GM18868 (cell line): ENCODE measurements at regions not wholly inside any gene's neighbourhood (a gene's known extent, or its start where the extent isn't known, plus 50 kb on each side); places are given as distances from the start of the nearest gene placed in this dataset.
"Not testable (repeated sequence)": the region's sequence is repeated elsewhere in the genome, so short reads cannot be mapped to it uniquely, and the experiment has no call there.

Experiments used
- ATAC-seq: cut with Tn5 transposase; IDR thresholded peaks from one replicate; pipeline ENCODE4 v1.9.1; 2021; ENCODE audit warnings: mild to moderate bottlenecking, moderate library complexity; ENCODE audit not compliant: unreplicated experiment

- ATAC-seq = not testable (repeated sequence)
These were observed 201.0 kb downstream of the POTEM start for GRCh38 chr14:19168261-19168660.

- not testable (repeated sequence) for ATAC-seq
These were observed 202.5 kb downstream of the POTEM start for GRCh38 chr14:19169561-19170362.

GRCh38 chr14:19172745-19173144, 205.5 kb downstream of the POTEM start:
- not testable (repeated sequence) for ATAC-seq

- not testable (repeated sequence) for ATAC-seq
These were observed 206.0 kb downstream of the POTEM start for GRCh38 chr14:19173188-19173587.

GRCh38 chr14:19177435-19177834, 210.2 kb downstream of the POTEM start:
- not testable (repeated sequence) for ATAC-seq

GRCh38 chr14:19180297-19180696, 213.1 kb downstream of the POTEM start:
- ATAC-seq = not testable (repeated sequence)

- ATAC-seq = not testable (repeated sequence)
These were observed 213.6 kb downstream of the POTEM start for GRCh38 chr14:19180881-19181280.

- ATAC-seq = not testable (repeated sequence)
These were observed 227.9 kb downstream of the POTEM start for GRCh38 chr14:19195146-19195545.

- ATAC-seq = not testable (repeated sequence)
These were observed 230.4 kb downstream of the POTEM start for GRCh38 chr14:19197488-19198234.

GRCh38 chr14:19198341-19198740, 231.1 kb downstream of the POTEM start:
- ATAC-seq = not testable (repeated sequence)

- ATAC-seq = not testable (repeated sequence)
These were observed 232.6 kb downstream of the POTEG start for GRCh38 chr14:19201394-19202052.

- not testable (repeated sequence) for ATAC-seq
These were observed 232.1 kb downstream of the POTEG start for GRCh38 chr14:19202053-19202442.

GRCh38 chr14:19203250-19203972, 230.7 kb downstream of the POTEG start:
- ATAC-seq = not testable (repeated sequence)

- not testable (repeated sequence) for ATAC-seq
These were observed 229.3 kb downstream of the POTEG start for GRCh38 chr14:19204827-19205226.

- not testable (repeated sequence) for ATAC-seq
These were observed 217.7 kb downstream of the POTEG start for GRCh38 chr14:19216480-19216879.

- not testable (repeated sequence) for ATAC-seq
These were observed 214.7 kb downstream of the POTEG start for GRCh38 chr14:19219423-19219822.

GRCh38 chr14:19231421-19231820, 202.7 kb downstream of the POTEG start:
- not testable (repeated sequence) for ATAC-seq

- not testable (repeated sequence) for ATAC-seq
These were observed 200.1 kb downstream of the POTEG start for GRCh38 chr14:19234059-19234458.

- not testable (repeated sequence) for ATAC-seq
These were observed 196.5 kb downstream of the POTEG start for GRCh38 chr14:19237656-19238055.

- not testable (repeated sequence) for ATAC-seq
These were observed 195.6 kb downstream of the POTEG start for GRCh38 chr14:19238584-19238983.

GRCh38 chr14:19239981-19240380, 194.2 kb downstream of the POTEG start:
- ATAC-seq = not testable (repeated sequence)
